Skeletal muscle satellite cell (primary cell): ENCODE measurements at regions not wholly inside any gene's neighbourhood (a gene's known extent, or its start where the extent isn't known, plus 50 kb on each side); places are given as distances from the start of the nearest gene placed in this dataset.

ENCODE experiments used
- H3K27me3 ChIP-seq: 2 replicates; pipeline ENCODE4 v1.7.0; 2013; ENCODE audit warnings: low read length; ENCODE audit not compliant: control insufficient read depth, insufficient read depth
- H3K36me3 ChIP-seq: 2 replicates; pipeline ENCODE4 v1.7.0; 2013; ENCODE audit warnings: mild to moderate bottlenecking, control low read depth, low read length; ENCODE audit not compliant: insufficient read depth
- H3K4me1 ChIP-seq: 2 replicates; pipeline ENCODE4 v1.7.0; 2013; ENCODE audit warnings: low read length; ENCODE audit not compliant: control insufficient read depth, insufficient read depth
- H3K4me2 ChIP-seq: 2 replicates; pipeline ENCODE4 v1.7.0; 2013; ENCODE audit warnings: mild to moderate bottlenecking, low read length
- H3K4me3 ChIP-seq: 2 replicates; pipeline ENCODE4 v1.7.0; 2013; ENCODE audit warnings: low read length
- H3K9ac ChIP-seq: 2 replicates; pipeline ENCODE4 v1.7.0; 2013; ENCODE audit warnings: mild to moderate bottlenecking, low read depth, low read length, moderate library complexity
- H3K9me3 ChIP-seq: replicated peaks from 2 replicates; pipeline ENCODE4 v1.7.0; 2013; ENCODE audit warnings: mild to moderate bottlenecking, control low read depth, low read length

- H3K9me3 ChIP-seq: peaks cover 12% of the 10 kb centered on the region
- no peak overlapping the region for H3K4me3 ChIP-seq
- no peaks in the 10 kb centered on the region for H3K27me3 ChIP-seq
- no peaks in the 10 kb centered on the region for H3K4me1 ChIP-seq
- no peak overlapping the region for H3K4me2 ChIP-seq
- no peaks in the 10 kb centered on the region for H3K36me3 ChIP-seq
- H3K9ac ChIP-seq: no peak overlapping the region
Measured at GRCh38 chr5:3736926-3737325, 141.3 kb downstream of the IRX1 start.

- Histone ChIP-seq H3K9me3 (peaks cover 16% of the 10 kb centered on the region), H3K4me2 (no peak overlapping the region), H3K36me3 (no peaks in the 10 kb centered on the region), H3K4me3 (no peak overlapping the region), H3K9ac (no peak overlapping the region), H3K4me1 (no peaks in the 10 kb centered on the region), H3K27me3 (no peaks in the 10 kb centered on the region)
Measured at GRCh38 chr5:3738919-3739318, 143.3 kb downstream of the IRX1 start.

- Histone ChIP-seq H3K9ac (no peak overlapping the region), H3K4me2 (no peak overlapping the region), H3K4me3 (no peak overlapping the region), H3K9me3 (peaks cover 16% of the 10 kb centered on the region), H3K27me3 (no peaks in the 10 kb centered on the region), H3K4me1 (no peaks in the 10 kb centered on the region), H3K36me3 (no peaks in the 10 kb centered on the region)
Measured at GRCh38 chr5:3740546-3741373, 145.1 kb downstream of the IRX1 start.

- H3K9ac ChIP-seq: no peak overlapping the region
- no peak overlapping the region for H3K4me3 ChIP-seq
Measured at GRCh38 chr5:3741374-3741770, 145.7 kb downstream of the IRX1 start.

GRCh38 chr5:3742750-3743149 lies 147.1 kb downstream of the IRX1 start:
- no peak overlapping the region for H3K9ac ChIP-seq
- H3K27me3 ChIP-seq: no peaks in the 10 kb centered on the region
- no peak overlapping the region for H3K4me3 ChIP-seq
- no peak overlapping the region for H3K4me2 ChIP-seq
- H3K36me3 ChIP-seq: no peaks in the 10 kb centered on the region
- no peaks in the 10 kb centered on the region for H3K4me1 ChIP-seq
- peaks cover 11% of the 10 kb centered on the region for H3K9me3 ChIP-seq

More at GRCh38 chr5:3741374-3741770, 145.7 kb downstream of the IRX1 start:
- Histone ChIP-seq H3K4me2 (no peak overlapping the region), H3K9me3 (peaks cover 16% of the 10 kb centered on the region), H3K4me1 (no peaks in the 10 kb centered on the region), H3K27me3 (no peaks in the 10 kb centered on the region), H3K36me3 (no peaks in the 10 kb centered on the region)

- Histone ChIP-seq H3K9ac (no peak overlapping the region), H3K4me1 (no peaks in the 10 kb centered on the region), H3K4me2 (no peak overlapping the region), H3K27me3 (no peaks in the 10 kb centered on the region), H3K4me3 (no peak overlapping the region), H3K9me3 (peaks cover 8% of the 10 kb centered on the region), H3K36me3 (no peaks in the 10 kb centered on the region)
Measured at GRCh38 chr5:3751846-3752245, 156.2 kb downstream of the IRX1 start.

GRCh38 chr5:3778000-3778550 lies 182.4 kb downstream of the IRX1 start:
- no peaks in the 10 kb centered on the region for H3K36me3 ChIP-seq
- H3K9me3 ChIP-seq: peaks cover 18% of the 10 kb centered on the region
- no peak overlapping the region for H3K4me3 ChIP-seq
- H3K27me3 ChIP-seq: no peaks in the 10 kb centered on the region
- no peak overlapping the region for H3K9ac ChIP-seq
- no peak overlapping the region for H3K4me2 ChIP-seq
- H3K4me1 ChIP-seq: no peaks in the 10 kb centered on the region

GRCh38 chr5:3778945-3779344 lies 183.3 kb downstream of the IRX1 start:
- Histone ChIP-seq H3K36me3 (no peaks in the 10 kb centered on the region), H3K4me1 (no peaks in the 10 kb centered on the region), H3K9ac (no peak overlapping the region), H3K4me2 (no peak overlapping the region), H3K9me3 (peaks cover 22% of the 10 kb centered on the region), H3K4me3 (no peak overlapping the region), H3K27me3 (no peaks in the 10 kb centered on the region)

- H3K9me3 ChIP-seq: peaks cover 15% of the 10 kb centered on the region
- no peaks in the 10 kb centered on the region for H3K36me3 ChIP-seq
- no peak overlapping the region for H3K4me3 ChIP-seq
- no peak overlapping the region for H3K4me2 ChIP-seq
- no peaks in the 10 kb centered on the region for H3K27me3 ChIP-seq
- H3K9ac ChIP-seq: no peak overlapping the region
- H3K4me1 ChIP-seq: no peaks in the 10 kb centered on the region
Measured at GRCh38 chr5:3780278-3780677, 184.6 kb downstream of the IRX1 start.

GRCh38 chr5:3780907-3781306 lies 185.3 kb downstream of the IRX1 start:
- Histone ChIP-seq H3K4me1 (no peaks in the 10 kb centered on the region), H3K27me3 (no peaks in the 10 kb centered on the region), H3K4me2 (no peak overlapping the region)

GRCh38 chr5:3784854-3785253 lies 189.2 kb downstream of the IRX1 start:
- H3K4me2 ChIP-seq: no peak overlapping the region
- H3K27me3 ChIP-seq: no peaks in the 10 kb centered on the region
- no peaks in the 10 kb centered on the region for H3K4me1 ChIP-seq
- H3K9me3 ChIP-seq: peaks cover 22% of the 10 kb centered on the region
- H3K36me3 ChIP-seq: no peaks in the 10 kb centered on the region
- H3K4me3 ChIP-seq: no peak overlapping the region
- no peak overlapping the region for H3K9ac ChIP-seq

More at GRCh38 chr5:3780907-3781306, 185.3 kb downstream of the IRX1 start:
- H3K4me3 ChIP-seq: no peak overlapping the region
- H3K9ac ChIP-seq: no peak overlapping the region
- H3K9me3 ChIP-seq: peaks cover 15% of the 10 kb centered on the region
- H3K36me3 ChIP-seq: no peaks in the 10 kb centered on the region

GRCh38 chr5:3786165-3786564 lies 190.5 kb downstream of the IRX1 start:
- Histone ChIP-seq H3K9me3 (peaks cover 13% of the 10 kb centered on the region), H3K9ac (no peak overlapping the region), H3K36me3 (no peaks in the 10 kb centered on the region)

More at GRCh38 chr5:3786165-3786564, 190.5 kb downstream of the IRX1 start:
- no peak overlapping the region for H3K4me2 ChIP-seq
- no peaks in the 10 kb centered on the region for H3K4me1 ChIP-seq
- no peak overlapping the region for H3K4me3 ChIP-seq
- H3K27me3 ChIP-seq: no peaks in the 10 kb centered on the region
